H1 (cell line): ENCODE measurements at regions not wholly inside any gene's neighbourhood (a gene's known extent, or its start where the extent isn't known, plus 50 kb on each side); places are given as distances from the start of the nearest gene placed in this dataset.

Source experiments
- CTCF ChIA-PET: fragments of 300-600 bp; sonication (Branson Sonifier 250); formaldehyde crosslinking; loops from one replicate; lab custom pipeline; 2021; ENCODE audit not compliant: partially characterized antibody; lab: Charles Lee
- POLR2A ChIA-PET: fragments of 300-600 bp; sonication (Branson Sonifier 250); formaldehyde crosslinking; loops from one replicate; lab custom pipeline; 2021; ENCODE audit warnings: inconsistent platforms; ENCODE audit not compliant: partially characterized antibody; lab: Charles Lee
- DNase-seq, 2 experiments: peaks; one replicate each; pipeline versions ENCODE4 v3.0.0 to v3.0.0-alpha.2; 2010 to 2022; ENCODE audit warnings: low spot score in 2 of 2, low read depth in 1 of 2, mixed read lengths in 1 of 2
- FAIRE-seq: peaks from 2 replicates; lab custom pipeline; 2011; peaks lifted over from hg19 to GRCh38; lab: Jason Lieb, UNC
- H2AFZ ChIP-seq: 2 replicates; pipeline ENCODE4 v1.8.1; 2012; ENCODE audit warnings: low read length, inconsistent platforms
- H2AK5ac ChIP-seq: 2 replicates; pipeline ENCODE4 v1.6.1; 2013; ENCODE audit warnings: low read depth, low read length
- H2BK120ac ChIP-seq: replicated peaks from 2 replicates; pipeline ENCODE3; 2013; ENCODE audit warnings: low read depth, low read length, inconsistent platforms
- H2BK12ac ChIP-seq: 2 replicates; pipeline ENCODE4 v1.6.1; 2013; ENCODE audit warnings: low read depth, low read length
- H2BK15ac ChIP-seq: 2 replicates; pipeline ENCODE4 v1.6.1; 2013; ENCODE audit warnings: low read length
- H2BK20ac ChIP-seq: 2 replicates; pipeline ENCODE4 v1.6.1; 2013; ENCODE audit warnings: low read length
- H2BK5ac ChIP-seq: 2 replicates; pipeline ENCODE4 v1.6.1; 2013; ENCODE audit warnings: low read depth, low read length
- H3K14ac ChIP-seq: 2 replicates; pipeline ENCODE4 v1.6.1; 2013; ENCODE audit warnings: inconsistent platforms; ENCODE audit not compliant: insufficient read length
- H3K18ac ChIP-seq: 2 replicates; pipeline ENCODE4 v1.6.1; 2013; ENCODE audit warnings: low read length; ENCODE audit errors: extremely low read depth
- H3K23ac ChIP-seq: 2 replicates; pipeline ENCODE4 v1.6.1; 2013; ENCODE audit warnings: inconsistent platforms; ENCODE audit not compliant: insufficient read length
- H3K23me2 ChIP-seq: 2 replicates; pipeline ENCODE4 v1.6.1; 2013; ENCODE audit warnings: low read depth, low read length
- H3K27ac ChIP-seq: 2 replicates; pipeline ENCODE4 v1.6.1; 2011; ENCODE audit warnings: low read depth, low read length, inconsistent platforms
- H3K27me3 ChIP-seq, 4 experiments: replicated peaks in 1 of 4; 1 replicate in 1 of 4; 2 replicates in 3 of 4; pipeline versions ENCODE4 v1.6.1 to v1.8.1; 2011 to 2013; ENCODE audit warnings: low read length in 3 of 4, mild to moderate bottlenecking in 3 of 4, inconsistent platforms in 2 of 4, mixed read lengths in 2 of 4, moderate library complexity in 1 of 4; ENCODE audit not compliant: control insufficient read depth in 3 of 4, insufficient read depth in 3 of 4; ENCODE audit errors: extremely low read depth in 1 of 4
- H3K36me3 ChIP-seq, 4 experiments: 2 replicates each; pipeline versions ENCODE4 v1.6.1 to v1.8.1; 2011 to 2013; ENCODE audit warnings: mild to moderate bottlenecking in 4 of 4, low read length in 3 of 4, moderate library complexity in 2 of 4, control low read depth in 1 of 4, inconsistent platforms in 1 of 4; ENCODE audit not compliant: insufficient read depth in 4 of 4, control insufficient read depth in 2 of 4
- H3K4ac ChIP-seq: replicated peaks from 2 replicates; pipeline ENCODE3; 2013; ENCODE audit warnings: low read length, low read depth, mixed read lengths, inconsistent platforms; ENCODE audit not compliant: insufficient read length
- H3K4me1 ChIP-seq, 4 experiments: replicated peaks in 1 of 4; 1 replicate in 1 of 4; 2 replicates in 3 of 4; pipeline versions ENCODE4 v1.6.1 to v1.8.1; 2011 to 2013; ENCODE audit warnings: low read length in 3 of 4, inconsistent platforms in 2 of 4, mixed read lengths in 1 of 4; ENCODE audit not compliant: insufficient read depth in 4 of 4, control insufficient read depth in 3 of 4
- H3K4me2 ChIP-seq, 2 experiments: 2 replicates each; pipeline versions ENCODE4 v1.6.1 to v1.8.1; 2011 to 2013; ENCODE audit warnings: low read depth in 2 of 2, low read length in 2 of 2, control low read depth in 1 of 2, inconsistent platforms in 1 of 2, mild to moderate bottlenecking in 1 of 2; ENCODE audit not compliant: insufficient read depth in 1 of 2
- H3K4me3 ChIP-seq, 4 experiments: fragments of 200-600, 300-600 bp in 1 of 4; sonication (generic), shearing (Covaris generic), sonication (Bioruptor Twin) in 1 of 4; 2 replicates each; pipeline versions ENCODE4 v1.5.1 to v1.8.1; 2011 to 2016; ENCODE audit warnings: low read length in 4 of 4, low read depth in 3 of 4, control low read depth in 2 of 4, inconsistent platforms in 2 of 4, mild to moderate bottlenecking in 2 of 4, mixed read lengths in 1 of 4, moderate library complexity in 1 of 4; ENCODE audit not compliant: insufficient read depth in 2 of 4; ENCODE audit errors: extremely low read depth in 1 of 4
- H3K56ac ChIP-seq: replicated peaks from 2 replicates; pipeline ENCODE3; 2013; ENCODE audit warnings: low read depth, mild to moderate bottlenecking, mixed read lengths, low read length, inconsistent platforms; ENCODE audit not compliant: insufficient read length
- H3K79me1 ChIP-seq: 2 replicates; pipeline ENCODE4 v1.6.1; 2013; ENCODE audit warnings: low read depth, low read length, control low read depth
- H3K79me2 ChIP-seq, 2 experiments: 2 replicates each; pipeline versions ENCODE4 v1.6.1 to v1.8.1; 2012 to 2013; ENCODE audit warnings: low read length in 2 of 2, mild to moderate bottlenecking in 2 of 2, inconsistent platforms in 1 of 2; ENCODE audit not compliant: insufficient read depth in 2 of 2, control insufficient read depth in 1 of 2
- H3K9ac ChIP-seq, 4 experiments: replicated peaks in 1 of 4; 1 replicate in 1 of 4; 2 replicates in 3 of 4; pipeline versions ENCODE4 v1.6.1 to v1.8.1; 2011 to 2013; ENCODE audit warnings: low read depth in 3 of 4, low read length in 3 of 4, control low read depth in 2 of 4, mild to moderate bottlenecking in 2 of 4, moderate library complexity in 2 of 4, inconsistent platforms in 1 of 4; ENCODE audit errors: extremely low read depth in 1 of 4
- H3K9me3 ChIP-seq, 2 experiments: 2 replicates each; pipeline versions ENCODE4 v1.6.1 to v1.8.1; 2012 to 2013; ENCODE audit warnings: mild to moderate bottlenecking in 2 of 2, moderate library complexity in 2 of 2, control low read depth in 1 of 2, inconsistent platforms in 1 of 2, low read depth in 1 of 2, low read length in 1 of 2, mixed read lengths in 1 of 2; ENCODE audit not compliant: insufficient read depth in 2 of 2
- H4K20me1 ChIP-seq, 2 experiments: replicated peaks in 1 of 2; 2 replicates each; pipeline versions ENCODE3 to v1.8.1; 2011 to 2013; ENCODE audit warnings: inconsistent platforms in 2 of 2, low read length in 2 of 2, mild to moderate bottlenecking in 1 of 2; ENCODE audit not compliant: insufficient read depth in 2 of 2, control insufficient read depth in 1 of 2
- H4K5ac ChIP-seq: 2 replicates; pipeline ENCODE4 v1.6.1; 2013; ENCODE audit warnings: low read length, low read depth, mixed read lengths, inconsistent platforms; ENCODE audit not compliant: insufficient read length
- H4K8ac ChIP-seq: 2 replicates; pipeline ENCODE4 v1.8.0; 2013; ENCODE audit warnings: mild to moderate bottlenecking, moderate library complexity, low read length, inconsistent platforms; ENCODE audit not compliant: insufficient read depth; ENCODE audit errors: extremely low read depth
- H4K91ac ChIP-seq: replicated peaks from 2 replicates; pipeline ENCODE3; 2013; ENCODE audit warnings: low read length, mixed read lengths, inconsistent platforms; ENCODE audit not compliant: insufficient read length
- KDM1A ChIP-seq: fragments of 200-600, 300-600 bp; sonication (generic); IDR thresholded peaks from 2 replicates; pipeline ENCODE4 v1.7.1; 2016; ENCODE audit warnings: mild to moderate bottlenecking, low read length, borderline replicate concordance
- SP1 ChIP-seq: IDR thresholded peaks from 2 replicates; pipeline ENCODE4 v1.6.1; 2011; ENCODE audit warnings: low read depth, low read length
- TEAD4 ChIP-seq: IDR thresholded peaks from 2 replicates; pipeline ENCODE4 v1.6.1; 2012; ENCODE audit warnings: low read depth, low read length, inconsistent platforms, mixed read lengths
- ZNF274 ChIP-seq: IDR thresholded peaks from 2 replicates; pipeline ENCODE4 v1.7.0; 2012; ENCODE audit warnings: low read length, borderline replicate concordance; ENCODE audit errors: extremely low read depth
- WGBS, 2 experiments: shearing (Covaris generic) in 1 of 2; methylation state at CpG; one replicate each; pipeline versions ENCODE4 v1.1.6 to v1.1.7; 2013 to 2015; ENCODE audit warnings: low lambda C conversion rate in 2 of 2, mixed read lengths in 2 of 2, inconsistent platforms in 1 of 2, low coverage in 1 of 2, missing lambda C conversion rate in 1 of 2; ENCODE audit not compliant: insufficient replicate concordance in 2 of 2, insufficient coverage in 1 of 2, insufficient read length in 1 of 2; ENCODE audit errors: extremely low coverage in 1 of 2, missing lambda C conversion rate in 1 of 2; 5-methylcytosine and 5-hydroxymethylcytosine counted together

DNA sequence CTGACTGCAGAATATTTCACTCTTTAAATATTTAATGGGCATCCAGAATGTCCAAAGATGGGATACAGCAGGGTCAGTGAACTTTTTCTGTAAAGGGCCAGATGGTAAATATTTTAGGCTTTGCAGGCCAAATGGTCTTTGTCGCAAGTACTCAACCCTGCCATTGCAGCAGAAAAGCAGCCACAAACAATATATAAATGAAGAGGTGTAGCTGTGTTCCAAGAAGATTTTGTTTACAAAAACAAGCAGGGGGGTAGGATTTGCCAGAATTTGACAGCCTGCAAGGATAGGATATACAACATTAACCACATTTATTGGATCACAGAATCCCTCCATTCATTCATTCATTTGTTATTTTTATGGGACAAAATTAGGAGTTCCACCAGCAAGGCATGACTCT is 435.0 kb upstream of the DYNLRB2 start:
- Histone ChIP-seq H3K4me2 (no peak overlapping the region), H4K91ac (no peak overlapping the region), H3K27ac (no peak overlapping the region), H3K36me3 (no peaks in the 10 kb centered on the region), H3K79me2 (no peaks in the 10 kb centered on the region), H3K27me3 (no peaks in the 10 kb centered on the region), H3K23ac (no peak overlapping the region), H3K4me1 (peaks cover 1 to 4% (median 3%) of the 10 kb centered on the region in 4 experiments; a peak in 2 of 7 replicates), H3K9me3 (no peaks in the 10 kb centered on the region), H3K23me2 (no peaks in the 10 kb centered on the region), H4K8ac (no peak overlapping the region), H2BK120ac (no peak overlapping the region), H2BK15ac (no peak overlapping the region), H3K18ac (no peak overlapping the region), H2AK5ac (no peak overlapping the region), H3K4ac (no peak overlapping the region), H2BK20ac (no peak overlapping the region), H2BK12ac (no peak overlapping the region), H3K79me1 (no peaks in the 10 kb centered on the region), H3K14ac (no peak overlapping the region), H2AFZ (no peak overlapping the region), H3K9ac (no peak overlapping the region), H4K20me1 (no peaks in the 10 kb centered on the region), H2BK5ac (no peak overlapping the region), H3K56ac (no peak overlapping the region), H4K5ac (no peak overlapping the region), H3K4me3 (no peak overlapping the region)
- ChIA-PET POLR2A (no interaction called here), CTCF (no interaction called here)
- no peak for FAIRE-seq
- no peak for DNase-seq
- WGBS, 2 experiments: 89% methylated on average over 1 of the region's 1 CpG; no CpG with 5 or more reads in 1 of the 2 experiments
- TF ChIP-seq SP1: no peak
- no peak for TF ChIP-seq ZNF274
- TF ChIP-seq KDM1A: no peak
- no peak for TF ChIP-seq TEAD4
